ENCODE measurements at regions not wholly inside any gene's neighbourhood (a gene's known extent, or its start where the extent isn't known, plus 50 kb on each side); places are given as distances from the start of the nearest gene placed in this dataset.

- DNase-seq (ENCODE audit: extremely low read depth in 1 of 2, low read depth in 1 of 2), result no peak
Measured at GRCh38 chr15:70180186-70180875, 82.6 kb upstream of the TLE3 start.

- DNase-seq (ENCODE audit: extremely low read depth in 1 of 2, low read depth in 1 of 2), result no peak
Measured at GRCh38 chr15:70179309-70179892, 81.7 kb upstream of the TLE3 start.

- no peak for DNase-seq (ENCODE audit: extremely low read depth in 1 of 2, low read depth in 1 of 2)
Measured at GRCh38 chr15:70178335-70179084, 80.8 kb upstream of the TLE3 start.

- no peak for DNase-seq (ENCODE audit: extremely low read depth in 1 of 2, low read depth in 1 of 2)
Measured at GRCh38 chr15:70172566-70173225, 75.0 kb upstream of the TLE3 start.

- DNase-seq (ENCODE audit: extremely low read depth in 1 of 2, low read depth in 1 of 2), result no peak
Measured at GRCh38 chr15:70172124-70172523, 74.4 kb upstream of the TLE3 start.

GRCh38 chr15:70171256-70171886 is 73.7 kb upstream of the TLE3 start:
- no peak for DNase-seq (ENCODE audit: extremely low read depth in 1 of 2, low read depth in 1 of 2)

GRCh38 chr15:70170096-70170699 is 72.5 kb upstream of the TLE3 start:
- no peak for DNase-seq (ENCODE audit: extremely low read depth in 1 of 2, low read depth in 1 of 2)

GRCh38 chr15:70169147-70169546 is 71.4 kb upstream of the TLE3 start:
- DNase-seq (ENCODE audit: extremely low read depth in 1 of 2, low read depth in 1 of 2), result no peak

- DNase-seq (ENCODE audit: extremely low read depth in 1 of 2, low read depth in 1 of 2), result no peak
Measured at GRCh38 chr15:70167155-70167554, 69.4 kb upstream of the TLE3 start.

- no peak for DNase-seq (ENCODE audit: extremely low read depth in 1 of 2, low read depth in 1 of 2)
Measured at GRCh38 chr15:70166506-70167087, 68.9 kb upstream of the TLE3 start.

GRCh38 chr15:70165716-70166284 is 68.1 kb upstream of the TLE3 start:
- no peak for DNase-seq (ENCODE audit: extremely low read depth in 1 of 2, low read depth in 1 of 2)

- DNase-seq (ENCODE audit: extremely low read depth in 1 of 2, low read depth in 1 of 2), result no peak
Measured at GRCh38 chr15:70164910-70165715, 67.4 kb upstream of the TLE3 start.

GRCh38 chr15:70164156-70164900 is 66.6 kb upstream of the TLE3 start:
- no peak for DNase-seq (ENCODE audit: extremely low read depth in 1 of 2, low read depth in 1 of 2)

- DNase-seq (ENCODE audit: extremely low read depth in 1 of 2, low read depth in 1 of 2), result no peak
Measured at GRCh38 chr15:70160803-70161565, 63.3 kb upstream of the TLE3 start.

GRCh38 chr15:70160267-70160666 is 62.5 kb upstream of the TLE3 start:
- DNase-seq (ENCODE audit: extremely low read depth in 1 of 2, low read depth in 1 of 2), result no peak

GRCh38 chr15:70159713-70160009 is 61.9 kb upstream of the TLE3 start:
- DNase-seq (ENCODE audit: extremely low read depth in 1 of 2, low read depth in 1 of 2), result no peak

GRCh38 chr15:70159001-70159712 is 61.4 kb upstream of the TLE3 start:
- DNase-seq (ENCODE audit: extremely low read depth in 1 of 2, low read depth in 1 of 2), result no peak

Measured in stimulated activated CD8-positive, alpha-beta memory T cell treated with anti-CD3 and anti-CD28 coated beads, Interleukin-7, amount 100 ng/mL, for 48 hours (primary cell).